ENCODE measurements at regions not wholly inside any gene's neighbourhood (a gene's known extent, or its start where the extent isn't known, plus 50 kb on each side); places are given as distances from the start of the nearest gene placed in this dataset.

DNA sequence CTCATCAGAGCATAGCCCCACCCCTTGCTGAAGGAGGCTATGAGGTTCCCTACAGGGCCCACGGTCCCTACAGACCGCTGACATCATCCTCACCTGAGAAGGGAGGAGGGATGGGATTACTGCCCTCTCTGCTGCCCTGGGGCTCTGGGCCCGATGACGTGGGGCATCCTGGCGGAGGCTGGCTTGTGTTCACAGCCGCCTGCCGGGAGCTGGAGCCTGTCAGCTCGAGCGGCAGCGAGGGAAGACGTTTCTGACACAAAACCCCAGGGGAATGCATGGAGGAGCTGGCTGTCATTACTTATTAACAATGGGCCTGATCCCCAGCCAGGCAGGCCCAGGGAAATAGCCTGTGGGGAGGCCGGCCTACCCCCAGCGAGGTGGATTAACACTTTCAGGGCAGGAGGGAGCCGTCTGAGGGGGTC, 106.6 kb upstream of the ATP6AP2 start:
- TF ChIP-seq, protein P1, sequence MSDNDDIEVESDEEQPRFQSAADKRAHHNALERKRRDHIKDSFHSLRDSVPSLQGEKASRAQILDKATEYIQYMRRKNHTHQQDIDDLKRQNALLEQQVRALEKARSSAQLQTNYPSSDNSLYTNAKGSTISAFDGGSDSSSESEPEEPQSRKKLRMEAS (IDR thresholded peaks at IDR 0.05; ENCODE audit: low read depth, low read length), result no peak
- no peak for TF ChIP-seq RAD21 (IDR thresholded peaks at IDR 0.05; ENCODE audit: insufficient read depth, low read depth, low read length)
